H9 (cell line): ENCODE measurements at regions not wholly inside any gene's neighbourhood (a gene's known extent, or its start where the extent isn't known, plus 50 kb on each side); places are given as distances from the start of the nearest gene placed in this dataset.

ENCODE experiments used
- DNase-seq: peaks from one replicate; pipeline ENCODE4 v3.0.0-alpha.2; 2017
- H2AFZ ChIP-seq: one replicate; pipeline ENCODE4 v1.6.1; 2013; ENCODE audit warnings: mild to moderate bottlenecking, low read length, control low read depth, moderate library complexity
- H2AK5ac ChIP-seq: 2 replicates; pipeline ENCODE4 v1.6.1; 2013; ENCODE audit warnings: low read length, control low read depth, mixed read lengths; ENCODE audit not compliant: insufficient read length
- H2BK120ac ChIP-seq: one replicate; pipeline ENCODE4 v1.6.1; 2013; ENCODE audit warnings: low read depth, mild to moderate bottlenecking, low read length, control low read depth, inconsistent platforms; ENCODE audit not compliant: poor library complexity, severe bottlenecking
- H2BK12ac ChIP-seq: 2 replicates; pipeline ENCODE4 v1.6.1; 2013; ENCODE audit warnings: low read length, control low read depth, mixed read lengths, low read depth; ENCODE audit not compliant: insufficient read length
- H2BK15ac ChIP-seq: 2 replicates; pipeline ENCODE4 v1.6.1; 2013; ENCODE audit warnings: low read depth, low read length, control low read depth
- H2BK20ac ChIP-seq: one replicate; pipeline ENCODE4 v1.6.1; 2013; ENCODE audit warnings: low read depth, mild to moderate bottlenecking, low read length, control low read depth, inconsistent platforms; ENCODE audit not compliant: poor library complexity, severe bottlenecking
- H2BK5ac ChIP-seq: 2 replicates; pipeline ENCODE4 v1.6.1; 2013; ENCODE audit warnings: low read length, control low read depth, mixed read lengths; ENCODE audit not compliant: insufficient read length
- H3K14ac ChIP-seq: 2 replicates; pipeline ENCODE4 v1.6.1; 2013; ENCODE audit warnings: low read length, control low read depth; ENCODE audit not compliant: insufficient read depth
- H3K18ac ChIP-seq: 2 replicates; pipeline ENCODE4 v1.6.1; 2013; ENCODE audit warnings: low read depth, mild to moderate bottlenecking, mixed read lengths, low read length, control low read depth; ENCODE audit not compliant: insufficient read length
- H3K23ac ChIP-seq: 2 replicates; pipeline ENCODE4 v1.6.1; 2013; ENCODE audit warnings: low read length, control low read depth, mixed read lengths, low read depth; ENCODE audit not compliant: insufficient read length
- H3K23me2 ChIP-seq: 2 replicates; pipeline ENCODE4 v1.6.1; 2013; ENCODE audit warnings: low read depth, mild to moderate bottlenecking, mixed read lengths, low read length, control low read depth; ENCODE audit not compliant: insufficient read length, poor library complexity, severe bottlenecking
- H3K27ac ChIP-seq: 2 replicates; pipeline ENCODE4 v1.5.1; 2013; ENCODE audit warnings: low read length, control low read depth, mixed read lengths, low read depth; ENCODE audit not compliant: insufficient read length
- H3K27me3 ChIP-seq: 2 replicates; pipeline ENCODE4 v1.6.1; 2013; ENCODE audit warnings: low read length, control low read depth, inconsistent platforms; ENCODE audit not compliant: insufficient read depth
- H3K4ac ChIP-seq: 2 replicates; pipeline ENCODE4 v1.6.1; 2013; ENCODE audit warnings: low read depth, mild to moderate bottlenecking, control low read depth, inconsistent platforms, low read length, moderate library complexity
- H3K4me1 ChIP-seq: 2 replicates; pipeline ENCODE4 v1.6.1; 2013; ENCODE audit warnings: low read length, control low read depth, inconsistent platforms; ENCODE audit not compliant: insufficient read depth
- H3K4me2 ChIP-seq: 2 replicates; pipeline ENCODE4 v1.6.1; 2013; ENCODE audit warnings: low read length, control low read depth, mixed read lengths; ENCODE audit not compliant: insufficient read length, insufficient read depth
- H3K56ac ChIP-seq: 2 replicates; pipeline ENCODE4 v1.6.1; 2013; ENCODE audit warnings: low read depth, mild to moderate bottlenecking, mixed read lengths, low read length, control low read depth; ENCODE audit not compliant: insufficient read length
- H3K79me1 ChIP-seq: 2 replicates; pipeline ENCODE4 v1.6.1; 2013; ENCODE audit warnings: low read depth, mild to moderate bottlenecking, moderate library complexity, low read length, control low read depth, inconsistent platforms; ENCODE audit not compliant: insufficient read depth, poor library complexity, severe bottlenecking
- H3K79me2 ChIP-seq: 2 replicates; pipeline ENCODE4 v1.6.1; 2013; ENCODE audit warnings: low read length, control low read depth, inconsistent platforms; ENCODE audit not compliant: insufficient read depth
- H3K9ac ChIP-seq: 2 replicates; pipeline ENCODE4 v1.6.1; 2013; ENCODE audit warnings: low read length, control low read depth, mixed read lengths; ENCODE audit not compliant: insufficient read length; ENCODE audit errors: extremely low read depth
- H3K9me3 ChIP-seq: one replicate; pipeline ENCODE4 v1.6.1; 2013; ENCODE audit warnings: low read depth, low read length, inconsistent platforms; ENCODE audit not compliant: control insufficient read depth
- H3T11ph ChIP-seq: one replicate; pipeline ENCODE4 v1.6.1; 2013; ENCODE audit warnings: mild to moderate bottlenecking, low read length, control low read depth, inconsistent platforms
- H4K20me1 ChIP-seq: one replicate; pipeline ENCODE4 v1.6.1; 2013; ENCODE audit not compliant: control insufficient read depth, insufficient read length, insufficient read depth
- H4K5ac ChIP-seq: 2 replicates; pipeline ENCODE4 v1.6.1; 2013; ENCODE audit warnings: low read depth, mild to moderate bottlenecking, mixed read lengths, low read length, control low read depth; ENCODE audit not compliant: insufficient read length
- H4K8ac ChIP-seq: replicated peaks from 2 replicates; pipeline ENCODE4 v1.6.1; 2013; ENCODE audit warnings: low read length, control low read depth, mixed read lengths, low read depth; ENCODE audit not compliant: insufficient read length
- H4K91ac ChIP-seq: 2 replicates; pipeline ENCODE4 v1.6.1; 2013; ENCODE audit warnings: low read depth, mild to moderate bottlenecking, moderate library complexity, mixed read lengths, low read length, control low read depth; ENCODE audit not compliant: insufficient read length
- H3K27ac Mint-ChIP-seq, 3 experiments: 2 replicates in 2 of 3; 3 replicates in 1 of 3; pipeline ENCODE4 v1.8.0; 2020 to 2021; ENCODE audit warnings: mixed read lengths in 3 of 3, mild to moderate bottlenecking in 1 of 3, moderate library complexity in 1 of 3
- H3K27me3 Mint-ChIP-seq: 2 replicates; pipeline ENCODE4 v1.8.0; 2021; ENCODE audit warnings: low read depth, mild to moderate bottlenecking, moderate library complexity, mixed read lengths
- H3K36me3 Mint-ChIP-seq, 3 experiments: 2 replicates in 2 of 3; 3 replicates in 1 of 3; pipeline ENCODE4 v1.8.0; 2020 to 2021; ENCODE audit warnings: low read depth in 3 of 3, mixed read lengths in 3 of 3; ENCODE audit not compliant: insufficient read depth in 1 of 3
- H3K4me1 Mint-ChIP-seq, 2 experiments: 2 replicates each; pipeline ENCODE4 v1.8.0; 2020; ENCODE audit warnings: mixed read lengths in 2 of 2
- H3K4me3 Mint-ChIP-seq, 2 experiments: 2 replicates in 1 of 2; 3 replicates in 1 of 2; pipeline ENCODE4 v1.8.0; 2020 to 2021; ENCODE audit warnings: mild to moderate bottlenecking in 2 of 2, mixed read lengths in 2 of 2, moderate library complexity in 1 of 2
- H3K9me3 Mint-ChIP-seq, 2 experiments: 2 replicates in 1 of 2; 3 replicates in 1 of 2; pipeline ENCODE4 v1.8.0; 2020; ENCODE audit warnings: mild to moderate bottlenecking in 2 of 2, mixed read lengths in 2 of 2, moderate library complexity in 1 of 2
- WGBS: extraction: QIAGEN DNeasy Blood & Tissue Kit; methylation state at CpG from one replicate; pipeline ENCODE4 v1.1.7; 2013; ENCODE audit warnings: missing lambda C conversion rate, low lambda C conversion rate, mixed read lengths; ENCODE audit not compliant: insufficient read length; ENCODE audit errors: extremely low coverage; 5-methylcytosine and 5-hydroxymethylcytosine counted together
- TF ChIP-seq, protein P1 (sequence below): fragments of 200-600 bp; sonication (generic); conservative IDR thresholded peaks from 3 replicates; pipeline ENCODE4 v1.8.0; 2021; ENCODE audit warnings: antibody characterized with exemption, mild to moderate bottlenecking

DNA sequence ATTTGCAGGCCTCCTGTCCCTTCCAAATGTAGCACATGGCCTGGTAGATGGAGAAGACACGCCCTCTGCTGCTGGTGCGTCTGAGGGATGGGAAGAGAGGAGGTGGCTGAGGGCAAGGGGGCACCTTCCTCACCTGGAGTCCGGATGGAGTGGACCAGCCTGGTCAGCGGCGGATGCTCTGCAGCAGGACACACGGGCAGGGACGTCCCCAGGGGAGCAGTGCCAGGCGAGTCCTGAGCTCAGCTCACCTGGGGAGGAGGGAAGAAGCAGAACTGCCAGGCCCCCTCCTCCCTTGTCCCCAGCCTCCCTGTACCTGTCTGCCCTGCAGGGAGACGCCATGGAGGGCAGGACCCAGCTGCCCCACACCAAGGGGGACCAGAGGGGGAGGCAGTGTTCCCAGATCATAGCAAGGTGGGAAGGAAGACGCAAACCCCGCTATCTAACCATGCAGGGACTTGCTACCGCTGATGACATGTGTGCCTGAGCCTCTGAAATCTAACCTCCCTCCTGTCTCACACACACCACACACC, 1495.9 kb downstream of the BRD1 start:
- Histone ChIP-seq H3K27ac (no peak overlapping the region), H3K14ac (no peak overlapping the region), H4K20me1 (no peaks in the 10 kb centered on the region), H4K8ac (no peak overlapping the region), H3K4me2 (no peak overlapping the region), H3T11ph (no peak overlapping the region), H3K4me1 (no peaks in the 10 kb centered on the region), H3K4ac (no peak overlapping the region), H2AK5ac (no peak overlapping the region), H3K79me1 (no peaks in the 10 kb centered on the region), H3K27me3 (no peaks in the 10 kb centered on the region), H3K9ac (no peak overlapping the region), H4K91ac (no peak overlapping the region), H3K18ac (no peak overlapping the region), H3K79me2 (no peaks in the 10 kb centered on the region), H3K56ac (no peak overlapping the region), H3K23ac (no peak overlapping the region), H2BK20ac (no peak overlapping the region), H3K9me3 (peaks cover 5% of the 10 kb centered on the region), H2BK5ac (no peak overlapping the region), H2BK12ac (no peak overlapping the region), H2BK15ac (no peak overlapping the region), H2BK120ac (no peak overlapping the region), H2AFZ (no peak overlapping the region), H4K5ac (no peak overlapping the region), H3K23me2 (no peaks in the 10 kb centered on the region)
- no peak overlapping the region for H3K4me3 Mint-ChIP-seq
- TF ChIP-seq, protein P1, sequence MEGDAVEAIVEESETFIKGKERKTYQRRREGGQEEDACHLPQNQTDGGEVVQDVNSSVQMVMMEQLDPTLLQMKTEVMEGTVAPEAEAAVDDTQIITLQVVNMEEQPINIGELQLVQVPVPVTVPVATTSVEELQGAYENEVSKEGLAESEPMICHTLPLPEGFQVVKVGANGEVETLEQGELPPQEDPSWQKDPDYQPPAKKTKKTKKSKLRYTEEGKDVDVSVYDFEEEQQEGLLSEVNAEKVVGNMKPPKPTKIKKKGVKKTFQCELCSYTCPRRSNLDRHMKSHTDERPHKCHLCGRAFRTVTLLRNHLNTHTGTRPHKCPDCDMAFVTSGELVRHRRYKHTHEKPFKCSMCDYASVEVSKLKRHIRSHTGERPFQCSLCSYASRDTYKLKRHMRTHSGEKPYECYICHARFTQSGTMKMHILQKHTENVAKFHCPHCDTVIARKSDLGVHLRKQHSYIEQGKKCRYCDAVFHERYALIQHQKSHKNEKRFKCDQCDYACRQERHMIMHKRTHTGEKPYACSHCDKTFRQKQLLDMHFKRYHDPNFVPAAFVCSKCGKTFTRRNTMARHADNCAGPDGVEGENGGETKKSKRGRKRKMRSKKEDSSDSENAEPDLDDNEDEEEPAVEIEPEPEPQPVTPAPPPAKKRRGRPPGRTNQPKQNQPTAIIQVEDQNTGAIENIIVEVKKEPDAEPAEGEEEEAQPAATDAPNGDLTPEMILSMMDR = no peak
- peaks cover 12 to 18% of the 10 kb centered on the region in 2 experiments for H3K9me3 Mint-ChIP-seq
- peaks cover 4 to 6% of the 10 kb centered on the region in 2 experiments; a peak in 2 of 4 replicates for H3K4me1 Mint-ChIP-seq
- H3K27me3 Mint-ChIP-seq = peaks cover 4% of the 10 kb centered on the region
- WGBS = no CpG with 5 or more reads among the region's 12 CpGs
- no peak overlapping the region for H3K27ac Mint-ChIP-seq
- no peak for DNase-seq
- H3K36me3 Mint-ChIP-seq = peaks cover 7 to 17% (median 8%) of the 10 kb centered on the region in 3 experiments; a peak in 6 of 7 replicates
